ENCODE measurements at regions not wholly inside any gene's neighbourhood (a gene's known extent, or its start where the extent isn't known, plus 50 kb on each side); places are given as distances from the start of the nearest gene placed in this dataset.
"Not testable (repeated sequence)": the region's sequence is repeated elsewhere in the genome, so short reads cannot be mapped to it uniquely, and the experiment has no call there.

- Histone ChIP-seq H3K9me2 (ENCODE audit: insufficient read depth, low read length) (no peaks in the 10 kb centered on the region), H4K20me1 (ENCODE audit: insufficient read depth, low read length) (no peaks in the 10 kb centered on the region), H3K27ac (ENCODE audit: low read depth, low read length, poor library complexity, severe bottlenecking) (no peak overlapping the region), H3K4me2 (ENCODE audit: low read length) (no peak overlapping the region), H3K79me2 (ENCODE audit: insufficient read depth, low read depth, low read length) (no peaks in the 10 kb centered on the region), H3K36me3 (ENCODE audit: insufficient read depth, low read length) (no peaks in the 10 kb centered on the region), H2AFZ (ENCODE audit: low read length) (no peak overlapping the region), H3K9me3 (ENCODE audit: low read length) (no peaks in the 10 kb centered on the region), H3K4me3 (ENCODE audit: low read depth, low read length, poor library complexity, severe bottlenecking) (no peak overlapping the region), H3K4me1 (ENCODE audit: insufficient read depth, low read length, poor library complexity, severe bottlenecking) (no peaks in the 10 kb centered on the region)
- BruUV-seq (replicated peaks) = no TSS peak
- ChIA-PET POLR2A (no interaction called here), CTCF (ENCODE audit: unreplicated experiment) (no interaction called here)
- intact Hi-C loops (cut with micrococcal nuclease; ENCODE audit: unreplicated experiment) = no loop called here
- no peak for TF ChIP-seq EZH2phosphoT487 (IDR thresholded peaks at IDR 0.05; ENCODE audit: borderline replicate concordance, low read depth, low read length)
- TF ChIP-seq CTCF (conservative IDR thresholded peaks at IDR 0.05; ENCODE audit: low read length) = no peak
- DNase-seq (ENCODE audit: low spot score) = no peak
Observed at GRCh38 chr3:135597855-135598254, 367.7 kb upstream of the PPP2R3A start.

DNA sequence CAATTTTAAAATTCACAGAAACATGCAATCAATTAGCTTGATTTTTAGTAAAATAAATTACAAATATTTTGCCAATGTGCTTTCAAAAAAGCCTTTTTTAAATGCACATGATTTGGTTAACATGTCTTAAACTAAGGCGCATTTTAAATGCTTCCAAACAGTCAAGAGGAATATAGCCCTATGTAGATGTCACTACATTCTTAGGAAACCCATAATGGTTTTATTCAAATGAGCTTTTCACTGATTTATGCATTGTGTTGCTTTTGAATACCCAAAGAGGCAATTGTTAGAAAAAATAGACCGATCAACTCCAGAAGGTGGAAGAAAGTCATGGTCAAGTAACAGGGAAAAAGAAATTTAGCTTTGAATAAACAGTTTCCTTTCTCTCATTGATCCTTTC, 366.9 kb upstream of the PPP2R3A start:
- BruUV-seq (replicated peaks) = no TSS peak
- H3K9me3 ChIP-seq (ENCODE audit: low read length) = no peaks in the 10 kb centered on the region
- CTCF ChIA-PET (ENCODE audit: unreplicated experiment) = no interaction called here
- H3K36me3 ChIP-seq (ENCODE audit: insufficient read depth, low read length) = no peaks in the 10 kb centered on the region
- no peaks in the 10 kb centered on the region for H3K79me2 ChIP-seq (ENCODE audit: insufficient read depth, low read depth, low read length)
- DNase-seq (ENCODE audit: low spot score) = no peak
- no peaks in the 10 kb centered on the region for H4K20me1 ChIP-seq (ENCODE audit: insufficient read depth, low read length)
- H2AFZ ChIP-seq (ENCODE audit: low read length) = no peak overlapping the region
- intact Hi-C loops (cut with micrococcal nuclease; ENCODE audit: unreplicated experiment) = no loop called here
- no peak overlapping the region for H3K4me2 ChIP-seq (ENCODE audit: low read length)
- no peaks in the 10 kb centered on the region for H3K9me2 ChIP-seq (ENCODE audit: insufficient read depth, low read length)
- TF ChIP-seq EZH2phosphoT487 (IDR thresholded peaks at IDR 0.05; ENCODE audit: borderline replicate concordance, low read depth, low read length) (no peak), CTCF (conservative IDR thresholded peaks at IDR 0.05; ENCODE audit: low read length) (no peak)
- H3K27ac ChIP-seq (ENCODE audit: low read depth, low read length, poor library complexity, severe bottlenecking) = no peak overlapping the region
- POLR2A ChIA-PET = interaction anchor here (0.6 kb wide), 1 partner anchor 312 kb away, joined by 3 read pairs; no protein-coding TSS in a partner anchor
- no peak overlapping the region for H3K4me3 ChIP-seq (ENCODE audit: low read depth, low read length, poor library complexity, severe bottlenecking)
- H3K4me1 ChIP-seq (ENCODE audit: insufficient read depth, low read length, poor library complexity, severe bottlenecking) = no peaks in the 10 kb centered on the region

- H3K4me2 ChIP-seq (ENCODE audit: low read length); BruUV-seq (replicated peaks): not testable (repeated sequence)
Observed at GRCh38 chr3:135604512-135604911, 361.0 kb upstream of the PPP2R3A start.

More at GRCh38 chr3:135604512-135604911, 361.0 kb upstream of the PPP2R3A start:
- H3K79me2 ChIP-seq (ENCODE audit: insufficient read depth, low read depth, low read length); CTCF ChIA-PET (ENCODE audit: unreplicated experiment); H3K4me3 ChIP-seq (ENCODE audit: low read depth, low read length, poor library complexity, severe bottlenecking); H4K20me1 ChIP-seq (ENCODE audit: insufficient read depth, low read length); DNase-seq (ENCODE audit: low spot score); H3K4me1 ChIP-seq (ENCODE audit: insufficient read depth, low read length, poor library complexity, severe bottlenecking); H2AFZ ChIP-seq (ENCODE audit: low read length); H3K9me2 ChIP-seq (ENCODE audit: insufficient read depth, low read length); POLR2A ChIA-PET; H3K9me3 ChIP-seq (ENCODE audit: low read length); H3K36me3 ChIP-seq (ENCODE audit: insufficient read depth, low read length); H3K27ac ChIP-seq (ENCODE audit: low read depth, low read length, poor library complexity, severe bottlenecking); intact Hi-C loops (cut with micrococcal nuclease; ENCODE audit: unreplicated experiment): not testable (repeated sequence)

Measured in OCI-LY7 (cell line).